Activated CD4-positive, alpha-beta T cell treated with anti-CD3 and anti-CD28 coated beads for 24 hours (primary cell): ENCODE measurements at regions not wholly inside any gene's neighbourhood (a gene's known extent, or its start where the extent isn't known, plus 50 kb on each side); places are given as distances from the start of the nearest gene placed in this dataset.
"Not testable (repeated sequence)": the region's sequence is repeated elsewhere in the genome, so short reads cannot be mapped to it uniquely, and the experiment has no call there.

ENCODE experiments used
- DNase-seq, 2 donors: peaks; one replicate each; pipeline ENCODE4 v3.0.0-alpha.2; 2020; ENCODE audit warnings: low read depth in 2 of 2

DNA sequence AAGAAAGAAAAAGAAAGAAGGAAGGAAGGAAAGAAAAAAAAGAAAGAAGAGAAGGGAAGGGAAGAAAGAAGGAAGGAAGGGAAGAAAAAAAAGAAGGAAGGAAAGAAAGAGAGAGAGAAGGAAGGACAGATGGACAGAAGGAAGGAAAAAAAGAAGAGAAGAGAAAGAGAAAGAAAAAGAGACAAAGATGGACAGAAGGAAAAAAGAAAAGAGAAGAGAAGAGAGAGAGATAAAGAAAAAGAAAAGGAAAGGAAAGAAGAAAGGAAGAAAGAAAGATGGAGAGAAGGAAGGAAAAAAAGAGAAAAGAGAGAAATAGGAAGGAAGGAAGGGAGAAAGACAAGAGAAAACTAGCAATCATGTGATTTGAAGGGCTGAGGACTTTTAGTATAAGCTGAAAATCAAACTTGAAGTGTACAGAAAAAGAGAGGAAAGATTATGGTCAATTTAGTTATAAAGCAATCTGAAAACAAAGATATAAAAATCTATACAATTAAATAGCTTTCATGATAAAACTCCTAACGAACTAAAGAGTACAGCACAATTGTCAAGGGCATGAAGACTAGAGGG, 115.3 kb downstream of the LTN1 start:
- no peak for DNase-seq

DNA sequence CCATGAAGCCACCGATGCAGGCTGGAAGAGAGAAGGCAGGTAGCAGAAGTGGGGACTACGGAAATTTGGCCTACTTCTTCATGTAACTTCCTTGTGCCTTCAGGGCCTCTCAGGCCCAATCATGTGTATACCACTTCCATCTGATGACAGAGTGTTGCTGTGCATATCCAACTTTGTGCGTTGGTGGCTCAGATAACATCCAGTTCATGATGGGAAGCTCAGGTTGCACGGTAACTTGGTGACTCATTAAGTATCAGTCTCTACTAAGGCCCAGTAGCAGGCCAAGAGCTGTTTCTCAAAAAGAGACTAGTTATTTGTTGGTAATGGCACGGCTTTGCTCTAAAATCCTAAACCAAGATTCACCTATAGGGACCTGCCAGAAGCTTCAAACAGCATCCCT, 117.6 kb downstream of the LTN1 start:
- DNase-seq = no peak

DNA sequence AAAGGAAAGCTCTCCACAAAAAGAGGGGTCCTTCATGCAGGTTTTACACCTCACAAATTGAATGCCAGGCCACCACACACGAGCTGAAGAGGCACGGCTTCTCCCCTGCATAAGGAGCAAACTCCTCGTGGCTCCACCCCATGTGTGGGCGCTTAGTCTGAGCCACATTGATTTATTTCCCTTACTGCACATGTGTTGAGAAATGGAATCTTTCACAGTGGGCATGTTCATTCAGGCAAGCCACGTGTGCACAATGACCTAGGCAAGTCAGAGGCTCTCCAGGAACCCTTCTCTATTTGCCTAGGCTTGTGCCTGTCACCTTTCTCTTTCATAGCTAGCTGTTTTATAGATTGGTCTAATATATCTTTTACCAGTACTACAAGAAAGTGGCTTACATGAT, 120.5 kb downstream of the LTN1 start:
- DNase-seq = no peak

DNA sequence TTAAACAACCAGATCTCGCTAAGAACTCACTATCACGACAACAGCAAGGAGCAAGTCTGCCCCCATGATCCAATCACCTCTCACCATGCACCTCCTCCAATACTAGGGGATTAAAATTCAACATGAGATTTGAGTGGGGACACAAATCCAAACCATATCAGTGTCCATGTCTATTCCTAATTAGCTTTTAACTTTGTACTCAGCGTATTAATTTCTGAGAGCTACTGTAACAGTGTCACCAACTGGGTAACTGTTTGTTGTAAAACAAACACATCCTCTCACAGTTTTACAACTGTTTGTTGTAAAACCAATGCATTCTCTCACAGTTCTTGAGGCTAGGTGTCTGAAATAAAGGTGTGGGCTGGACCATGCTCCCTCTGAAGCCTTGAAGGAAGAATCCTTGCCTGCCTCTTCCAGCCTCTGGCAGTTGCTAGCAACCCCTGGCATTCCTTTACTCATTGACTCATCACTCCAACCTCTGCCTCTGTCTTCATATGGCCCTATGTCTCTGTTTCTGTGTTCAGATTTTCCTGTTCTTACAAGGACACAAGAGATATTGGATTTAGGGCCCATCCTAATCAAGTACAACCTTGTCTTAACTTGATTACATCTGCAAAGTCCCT, 121.2 kb downstream of the LTN1 start:
- no peak for DNase-seq

DNA sequence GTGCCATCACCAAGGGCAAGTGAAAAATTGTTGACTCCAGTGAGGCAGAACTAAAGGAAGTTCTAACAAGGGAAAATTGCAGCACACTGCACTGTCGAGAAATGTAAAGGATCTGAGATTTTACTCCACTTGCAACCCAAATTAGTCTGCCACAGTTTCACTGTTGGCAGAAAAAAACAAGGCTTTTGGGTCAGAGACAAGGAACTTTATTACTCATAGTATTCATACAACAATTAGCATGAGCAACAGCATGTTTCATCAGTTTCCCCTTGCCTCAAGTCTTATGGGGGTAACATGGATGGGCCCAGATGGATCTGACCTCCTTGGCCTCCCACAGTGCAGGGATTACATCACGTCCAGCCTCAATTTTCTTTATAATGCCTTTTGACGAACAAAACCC, 125.3 kb downstream of the LTN1 start:
- DNase-seq = no peak

DNA sequence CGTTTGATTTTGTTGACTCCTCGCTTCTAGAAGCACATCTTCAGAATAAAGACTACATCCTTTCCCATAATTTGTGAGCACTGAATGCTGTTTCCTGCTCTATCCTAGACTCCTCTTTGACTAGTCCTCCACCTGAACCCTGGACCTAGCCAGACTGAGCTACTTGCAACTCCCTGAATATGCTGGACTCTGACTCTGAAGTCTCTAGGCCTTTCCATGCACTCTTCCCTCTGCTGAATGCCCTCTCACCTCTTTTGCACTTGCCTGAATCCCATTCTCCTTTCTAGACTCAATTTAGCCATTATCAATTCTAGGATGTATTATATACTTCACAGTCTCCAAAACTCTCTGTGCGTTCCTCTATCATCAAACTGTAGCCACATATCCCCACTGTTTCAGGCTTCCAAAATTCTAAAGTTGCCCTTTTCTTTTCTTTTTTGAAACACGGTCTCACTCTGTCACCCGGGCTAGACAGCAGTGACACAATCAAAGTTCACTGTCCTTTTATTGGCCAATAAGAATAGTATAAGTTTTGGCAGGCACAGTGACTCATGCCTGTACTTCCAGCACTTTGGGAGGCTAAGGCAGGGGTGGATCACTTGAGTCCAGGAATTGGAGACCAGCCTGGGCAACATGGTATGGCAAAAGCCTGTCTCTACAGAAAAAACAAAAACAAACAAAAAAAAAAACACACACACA, 127.0 kb downstream of the LTN1 start:
- no peak for DNase-seq

DNA sequence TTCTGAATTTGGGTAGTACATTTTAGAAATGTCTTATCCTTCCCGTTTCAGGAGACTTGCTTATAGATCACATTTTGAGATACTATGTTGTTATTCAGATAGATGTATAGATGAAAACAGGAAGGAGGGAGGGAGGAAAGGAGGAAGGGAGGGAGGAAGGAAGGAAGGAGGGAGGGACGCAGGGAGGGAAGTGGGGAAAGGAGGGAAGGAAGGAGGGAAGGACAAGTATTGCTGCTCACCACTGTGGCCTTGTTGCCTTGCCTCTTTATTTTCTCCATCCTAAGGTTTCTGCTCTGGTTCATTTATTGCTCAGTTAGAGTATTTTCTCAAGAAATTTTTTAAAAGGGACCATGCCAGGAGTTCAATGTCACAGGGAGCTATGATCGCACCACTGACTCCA, 134.3 kb downstream of the LTN1 start:
- no peak for DNase-seq

DNA sequence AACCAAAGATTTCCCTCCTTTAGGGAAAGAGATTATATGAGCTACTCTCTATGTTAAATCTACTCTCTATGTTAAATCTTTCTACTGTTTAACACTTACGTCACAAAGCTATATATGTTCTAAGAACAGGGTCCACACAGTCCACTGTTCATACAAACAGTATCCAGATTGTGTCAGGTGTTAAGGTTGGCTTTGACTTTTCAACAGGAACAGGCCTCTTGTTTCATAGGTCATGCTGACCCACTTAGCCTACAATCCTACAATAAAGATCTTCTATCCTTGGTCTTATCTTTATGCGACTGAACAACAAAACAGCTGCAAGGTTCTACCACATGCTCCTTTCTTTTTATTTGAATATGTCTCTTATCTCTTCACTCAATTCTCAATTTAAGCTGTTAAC, 134.9 kb downstream of the LTN1 start:
- DNase-seq = no peak

DNA sequence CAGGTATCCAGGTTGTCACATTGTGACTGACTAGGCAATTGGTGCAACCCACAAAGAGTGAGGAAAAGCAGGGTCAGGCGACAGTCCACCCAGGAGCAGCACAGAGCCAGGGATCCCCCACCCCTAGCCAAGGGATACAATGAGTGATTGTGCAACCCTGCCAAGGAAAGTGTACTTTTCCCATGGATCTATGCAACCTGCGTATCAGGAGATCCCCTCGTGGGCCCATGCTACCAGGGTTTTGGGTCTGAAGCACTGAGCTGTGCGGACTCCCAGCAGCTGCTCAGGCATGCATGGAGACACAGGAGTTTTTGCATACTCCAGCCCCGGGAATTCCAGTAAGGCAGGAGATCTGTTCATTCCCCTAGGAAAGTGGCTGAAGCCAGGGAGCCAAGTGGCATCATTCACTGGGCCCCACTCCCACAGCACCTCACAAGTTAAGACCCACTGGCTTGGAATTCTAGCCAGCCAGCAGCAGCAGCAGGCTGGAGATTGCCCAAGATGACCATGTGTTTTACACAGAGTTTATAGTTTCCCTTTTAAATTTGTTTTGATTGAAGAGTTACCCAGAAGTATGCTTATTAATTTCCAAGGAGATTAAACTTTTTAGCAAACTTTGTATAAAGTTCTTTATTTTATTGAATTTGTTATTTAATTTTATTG, 136.0 kb downstream of the LTN1 start:
- no peak for DNase-seq

DNA sequence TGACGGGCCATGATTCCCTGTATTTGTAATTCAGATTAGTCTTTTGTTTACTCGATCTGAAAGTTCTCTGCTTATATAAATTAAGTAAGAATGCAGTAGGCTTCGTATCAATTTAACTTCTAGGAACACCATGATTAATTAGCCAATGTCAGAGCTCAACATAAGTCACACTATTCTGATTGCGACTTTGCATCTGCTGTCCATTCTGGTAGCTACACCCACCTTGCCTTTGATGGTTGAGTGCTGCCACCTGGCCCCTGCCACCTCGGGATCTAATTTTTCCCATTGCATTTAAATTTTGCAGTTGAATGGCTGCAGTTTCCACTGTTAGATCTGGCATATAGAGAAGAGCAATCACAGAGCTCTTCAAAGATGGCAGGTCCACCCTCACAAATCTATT, 140.0 kb downstream of the LTN1 start:
- no peak for DNase-seq

DNA sequence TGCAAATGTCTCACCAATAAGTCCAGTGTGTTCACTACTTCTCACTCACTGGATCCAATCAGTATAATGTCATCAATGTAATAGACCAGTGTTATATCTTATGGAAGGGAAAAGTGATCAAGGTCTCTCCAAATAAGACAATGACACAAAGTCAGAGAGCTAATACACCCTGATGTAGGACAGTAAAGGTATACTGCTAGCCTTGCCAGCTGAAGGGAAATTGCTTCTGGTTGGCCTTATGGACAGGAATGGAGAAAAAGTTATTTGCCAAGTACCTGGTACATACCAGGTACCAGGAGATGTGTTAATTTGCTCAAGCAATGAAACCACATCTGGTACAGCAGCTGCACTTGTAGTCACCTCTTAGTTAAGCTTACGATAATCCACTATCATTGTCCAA, 141.0 kb downstream of the LTN1 start:
- no peak for DNase-seq

DNA sequence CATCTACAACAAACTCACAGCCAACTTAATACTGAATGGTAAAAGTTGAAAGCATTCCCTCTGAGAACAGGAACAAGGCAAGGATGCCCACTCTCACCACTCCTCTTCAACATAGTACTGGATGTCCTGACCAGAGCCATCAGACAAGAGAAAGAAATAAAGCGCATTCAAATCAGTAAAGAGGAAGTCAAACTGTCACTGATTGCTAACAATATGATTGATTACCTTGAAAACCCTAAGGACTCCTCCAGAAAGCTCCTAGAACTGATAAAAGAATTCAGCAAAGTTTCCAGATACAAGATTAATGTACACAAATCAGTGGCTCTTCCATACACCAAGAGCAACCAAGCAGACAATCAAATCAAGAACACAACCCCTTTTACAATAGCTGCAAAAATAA, 153.4 kb downstream of the LTN1 start:
- not testable (repeated sequence) for DNase-seq

DNA sequence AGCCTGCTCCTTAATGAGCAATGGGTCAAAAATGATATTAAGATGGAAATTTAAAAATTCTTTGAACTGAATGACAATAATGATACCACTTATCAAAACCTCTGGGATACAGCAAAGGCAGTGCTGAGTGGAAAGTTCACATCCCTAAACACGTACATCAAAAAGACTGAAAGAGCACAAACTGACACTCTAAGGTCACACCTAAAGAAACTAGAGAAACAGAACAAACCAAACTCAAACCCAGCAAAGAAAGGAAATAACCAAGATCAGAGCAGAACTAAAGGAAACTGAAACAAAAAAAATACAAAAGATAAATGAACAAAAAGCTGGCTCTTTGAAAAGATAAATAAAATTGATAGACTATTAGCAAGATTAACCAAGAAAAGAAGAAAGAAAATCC, 155.3 kb downstream of the LTN1 start:
- not testable (repeated sequence) for DNase-seq

DNA sequence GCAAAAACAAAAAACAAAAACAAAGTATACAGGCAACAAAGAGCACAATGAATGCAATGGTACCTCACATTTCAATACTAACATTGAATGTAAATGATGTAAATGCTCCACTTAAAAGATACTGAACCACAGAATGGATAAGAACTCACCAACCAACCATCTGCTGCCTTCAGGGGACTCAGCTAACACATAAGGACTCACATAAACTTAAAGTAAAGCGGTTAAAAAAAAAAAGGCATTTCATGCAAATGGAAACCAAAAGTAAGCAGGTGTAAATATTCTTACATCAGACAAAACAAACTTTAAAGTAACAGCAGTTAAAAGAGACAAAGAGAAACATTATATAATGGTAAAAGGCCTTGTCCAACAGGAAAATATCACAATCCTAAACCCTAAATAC, 156.1 kb downstream of the LTN1 start:
- DNase-seq = not testable (repeated sequence)

DNA sequence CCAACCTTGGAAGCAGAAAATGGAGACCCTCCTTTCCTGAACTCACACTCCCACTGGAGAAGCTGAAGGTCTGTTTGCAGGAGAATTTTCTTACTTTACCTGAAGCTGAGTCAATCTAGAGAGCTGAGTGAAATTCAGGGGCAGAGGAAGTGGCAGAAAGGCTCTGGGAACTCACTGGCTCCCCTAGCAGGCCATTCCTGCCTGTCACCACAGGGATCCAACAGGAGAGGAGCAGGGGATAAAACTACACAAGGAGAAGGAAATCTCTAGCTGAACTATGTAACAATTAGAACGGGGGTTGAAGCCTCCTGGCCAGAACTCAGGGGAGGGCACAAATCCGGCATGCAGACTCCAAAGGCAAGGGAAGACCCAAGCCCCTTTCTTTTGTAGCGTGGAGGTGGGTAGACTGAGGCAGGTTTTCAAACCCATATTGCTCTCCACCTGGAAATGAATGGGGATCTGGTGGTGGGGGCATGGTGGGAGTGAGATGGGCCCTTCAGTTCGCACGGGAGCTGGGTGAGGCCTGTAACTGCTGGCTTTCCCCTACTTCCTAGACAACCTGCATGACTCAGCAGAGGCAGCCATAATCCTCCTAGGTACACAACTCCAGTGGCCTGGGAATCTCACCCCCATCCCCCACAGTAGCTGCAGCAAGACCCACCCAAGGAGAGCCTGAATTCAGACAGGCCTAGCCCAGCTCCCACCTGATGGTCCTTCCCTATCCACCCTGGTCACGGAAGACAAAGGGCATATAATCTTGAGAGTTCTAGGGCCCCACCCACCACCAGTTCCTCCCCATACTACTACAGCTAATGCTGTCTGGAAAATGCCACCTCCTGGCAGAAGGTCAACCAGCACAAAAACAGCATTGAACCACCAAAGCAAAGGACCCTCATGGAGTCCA, 158.1 kb downstream of the LTN1 start:
- DNase-seq = no peak

DNA sequence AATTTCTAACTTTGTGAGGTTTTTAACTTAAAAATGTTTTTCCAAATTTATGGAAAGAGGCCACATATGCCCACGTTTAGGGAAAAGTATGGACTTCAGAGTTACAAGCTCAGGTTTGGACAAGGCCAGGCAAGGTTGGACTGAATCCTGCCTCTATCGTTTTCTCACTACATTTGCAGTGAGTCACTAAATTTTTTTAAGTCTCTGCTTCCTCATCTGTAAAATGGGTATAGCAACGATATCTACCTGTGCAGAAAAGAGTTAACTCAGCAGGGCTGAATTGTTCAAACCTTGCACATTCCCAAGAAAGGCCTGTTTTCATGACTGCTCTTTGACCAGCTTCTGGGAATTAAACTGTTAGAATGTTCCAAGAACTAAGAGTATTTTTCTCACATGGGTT, 159.1 kb downstream of the LTN1 start:
- no peak for DNase-seq

DNA sequence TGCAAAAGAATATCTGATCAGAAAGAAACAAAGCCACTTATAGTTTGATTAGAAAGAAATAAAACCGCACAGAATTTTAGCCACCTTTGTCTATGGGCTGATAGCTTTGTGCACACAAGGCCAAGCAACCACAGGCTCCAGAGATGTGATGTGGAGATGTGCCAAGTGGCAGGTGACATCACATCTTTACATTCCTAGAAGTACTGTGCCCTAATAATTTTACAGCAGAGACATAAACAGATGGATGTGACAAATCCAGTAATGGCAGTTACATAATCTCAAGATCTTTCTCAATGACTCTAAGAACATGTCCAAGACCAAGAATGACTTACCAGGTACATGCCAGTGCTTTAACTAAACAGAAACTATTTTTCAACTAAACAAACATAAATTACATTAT, 159.5 kb downstream of the LTN1 start:
- DNase-seq = no peak

DNA sequence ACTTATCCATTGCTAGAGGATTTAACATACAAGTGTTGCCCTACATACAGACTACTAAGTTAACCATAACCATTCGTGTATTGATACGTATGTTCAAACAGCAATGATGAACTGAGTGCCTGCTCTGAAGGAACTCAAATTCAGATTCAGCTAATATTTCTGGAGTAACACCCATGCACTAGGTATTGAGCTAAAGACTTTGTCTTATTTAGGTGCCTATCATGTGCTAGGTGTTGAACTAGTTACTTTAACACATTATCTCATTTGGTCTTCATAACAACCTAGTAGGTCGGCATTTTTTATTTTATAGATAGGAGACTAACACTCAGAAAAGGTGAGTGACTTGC, 160.0 kb downstream of the LTN1 start:
- DNase-seq = no peak

DNA sequence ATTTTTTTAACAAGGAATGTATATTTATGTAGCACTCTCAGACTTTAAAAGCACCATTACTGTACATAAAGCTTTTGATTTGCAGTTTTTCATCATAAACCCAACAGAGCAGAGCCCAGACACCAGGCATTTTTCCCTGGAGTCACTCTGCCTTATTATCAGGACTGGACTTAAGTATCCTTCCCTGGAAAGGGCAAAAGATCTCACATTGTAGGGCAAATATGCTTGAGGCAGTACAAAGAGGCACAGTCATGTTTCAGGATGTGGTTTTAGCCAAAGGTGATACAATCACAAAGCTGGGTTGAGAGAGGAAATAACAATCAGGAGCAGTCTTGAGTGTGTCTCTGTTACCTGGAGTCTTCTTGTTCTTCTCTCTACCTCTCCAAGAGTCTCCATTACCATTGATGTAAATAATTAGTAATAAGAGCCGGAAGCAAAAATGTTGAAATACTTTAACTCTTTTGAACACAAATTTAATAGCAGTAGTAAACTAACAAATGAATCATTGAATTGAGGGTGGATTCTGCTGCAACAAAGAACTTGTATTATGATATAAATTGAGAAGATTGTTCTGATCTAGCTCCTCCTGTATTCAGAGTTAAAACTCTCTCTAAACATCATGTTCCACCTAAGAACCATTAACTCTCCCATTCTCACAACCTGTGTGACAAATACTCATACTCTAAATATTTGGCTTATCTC, 160.5 kb downstream of the LTN1 start:
- no peak for DNase-seq

DNA sequence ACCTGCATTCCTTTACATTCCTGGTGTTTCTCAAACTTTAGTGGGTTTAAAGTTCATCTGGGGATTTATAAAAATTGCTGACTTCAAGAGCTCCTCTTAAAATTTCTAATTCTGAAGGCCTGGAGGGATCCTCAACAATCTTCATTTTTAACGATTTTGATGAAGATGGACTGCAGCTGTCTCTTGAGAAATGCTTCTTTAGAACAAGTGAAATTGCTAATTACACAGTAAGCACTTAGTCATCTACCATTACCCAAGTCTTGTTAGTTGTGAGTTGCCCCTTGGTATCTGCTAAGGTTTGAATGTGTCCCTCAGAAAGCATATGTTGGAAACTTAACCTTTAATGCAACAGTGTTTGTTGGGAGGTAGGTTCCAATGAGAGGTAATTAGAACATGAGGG, 163.7 kb downstream of the LTN1 start:
- no peak for DNase-seq

DNA sequence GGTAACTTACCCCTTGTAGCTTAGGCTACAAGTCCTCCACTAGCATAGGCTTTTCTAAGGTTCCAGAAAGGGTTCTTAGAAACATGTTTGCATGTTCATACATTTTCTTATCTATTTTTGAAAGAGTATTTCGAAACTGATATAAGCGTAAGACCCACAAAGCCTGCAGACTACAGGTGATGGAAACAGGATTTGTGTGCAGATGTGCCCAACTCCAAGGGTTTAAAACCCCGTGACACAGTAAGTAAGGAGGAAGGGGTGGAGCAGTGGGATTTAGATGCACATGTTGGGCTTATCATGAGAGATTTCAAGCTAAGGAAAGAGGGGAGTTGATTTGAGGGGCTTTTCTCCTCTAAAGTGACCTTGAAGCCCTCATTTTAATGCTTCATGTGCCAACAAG, 164.7 kb downstream of the LTN1 start:
- no peak for DNase-seq

DNA sequence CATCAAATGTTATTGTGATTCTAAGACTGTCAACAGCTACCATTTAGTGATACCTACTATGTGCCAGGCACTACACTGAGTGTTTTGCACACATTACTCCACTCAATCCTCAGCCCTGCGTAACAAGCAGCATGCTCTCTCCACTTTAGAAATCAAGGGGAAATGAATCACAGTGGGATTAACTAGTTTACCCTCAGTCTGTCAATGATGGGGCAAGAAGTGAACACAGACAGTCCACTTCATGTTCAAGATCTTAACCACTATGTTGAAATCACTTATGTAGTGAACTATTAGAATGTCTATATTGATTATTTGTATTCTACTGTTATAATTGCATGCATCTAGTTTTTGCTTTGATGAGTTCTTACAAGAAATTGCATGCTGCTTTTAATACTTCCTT, 165.3 kb downstream of the LTN1 start:
- no peak for DNase-seq
